ENCODE measurements at regions not wholly inside any gene's neighbourhood (a gene's known extent, or its start where the extent isn't known, plus 50 kb on each side); places are given as distances from the start of the nearest gene placed in this dataset.

DNA sequence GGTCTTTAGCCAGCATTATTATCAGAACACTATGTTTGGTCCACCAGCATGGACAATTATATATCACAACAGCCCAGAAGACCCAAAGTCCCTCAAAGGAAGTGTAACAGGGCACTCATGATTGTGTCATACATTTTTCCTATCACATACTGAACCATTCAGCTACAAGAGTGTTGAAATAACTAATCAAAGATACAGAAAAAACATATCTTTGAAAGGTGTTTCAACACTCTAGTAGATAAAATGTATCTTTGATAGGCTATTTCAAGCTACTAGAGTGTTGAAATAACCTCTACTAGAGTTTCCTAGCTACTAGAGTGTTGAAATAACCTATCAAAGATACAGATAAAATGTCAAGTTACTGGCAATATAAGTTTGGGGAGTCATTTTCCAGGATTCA lies 545.0 kb downstream of the PRR16 start:
- TF ChIP-seq, protein P1, sequence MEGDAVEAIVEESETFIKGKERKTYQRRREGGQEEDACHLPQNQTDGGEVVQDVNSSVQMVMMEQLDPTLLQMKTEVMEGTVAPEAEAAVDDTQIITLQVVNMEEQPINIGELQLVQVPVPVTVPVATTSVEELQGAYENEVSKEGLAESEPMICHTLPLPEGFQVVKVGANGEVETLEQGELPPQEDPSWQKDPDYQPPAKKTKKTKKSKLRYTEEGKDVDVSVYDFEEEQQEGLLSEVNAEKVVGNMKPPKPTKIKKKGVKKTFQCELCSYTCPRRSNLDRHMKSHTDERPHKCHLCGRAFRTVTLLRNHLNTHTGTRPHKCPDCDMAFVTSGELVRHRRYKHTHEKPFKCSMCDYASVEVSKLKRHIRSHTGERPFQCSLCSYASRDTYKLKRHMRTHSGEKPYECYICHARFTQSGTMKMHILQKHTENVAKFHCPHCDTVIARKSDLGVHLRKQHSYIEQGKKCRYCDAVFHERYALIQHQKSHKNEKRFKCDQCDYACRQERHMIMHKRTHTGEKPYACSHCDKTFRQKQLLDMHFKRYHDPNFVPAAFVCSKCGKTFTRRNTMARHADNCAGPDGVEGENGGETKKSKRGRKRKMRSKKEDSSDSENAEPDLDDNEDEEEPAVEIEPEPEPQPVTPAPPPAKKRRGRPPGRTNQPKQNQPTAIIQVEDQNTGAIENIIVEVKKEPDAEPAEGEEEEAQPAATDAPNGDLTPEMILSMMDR (IDR thresholded peaks at IDR 0.05): no peak
- no peak for TF ChIP-seq POLR2A (IDR thresholded peaks at IDR 0.05)

Data from Peyer's patch (tissue), 4 donors.